T-helper 2 cell (primary cell): ENCODE measurements at regions not wholly inside any gene's neighbourhood (a gene's known extent, or its start where the extent isn't known, plus 50 kb on each side); places are given as distances from the start of the nearest gene placed in this dataset.
A peak's percentile ranks its signal among the peaks of the same experiment; 100 is the strongest.

ENCODE experiments used
- DNase-seq, 5 experiments: peaks; one replicate each; pipeline versions ENCODE4 v3.0.0 to v3.0.0-alpha.2; 2012 to 2022

DNA sequence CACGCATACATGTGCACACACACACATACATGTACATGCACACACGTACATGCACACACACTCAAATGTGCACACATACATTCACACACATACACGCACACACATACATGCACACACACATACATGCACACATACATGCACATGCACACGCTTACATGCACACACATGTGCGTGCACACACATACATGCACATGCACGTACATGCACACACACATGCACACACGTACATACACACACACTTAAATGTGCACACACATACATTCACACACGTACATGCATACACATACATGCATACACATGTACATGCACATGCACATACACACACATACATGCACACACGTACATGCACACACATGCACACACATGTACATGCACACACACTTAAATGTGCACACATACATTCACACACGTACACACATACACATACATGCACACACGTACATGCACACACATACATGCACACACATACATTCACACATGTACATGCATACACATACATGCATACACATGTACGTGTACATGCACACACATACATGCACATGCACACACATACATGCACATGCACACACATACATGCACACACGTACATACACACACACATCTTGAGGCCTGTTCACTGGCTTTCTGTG, 283.7 kb upstream of the ID2 start:
- no peak for DNase-seq

DNA sequence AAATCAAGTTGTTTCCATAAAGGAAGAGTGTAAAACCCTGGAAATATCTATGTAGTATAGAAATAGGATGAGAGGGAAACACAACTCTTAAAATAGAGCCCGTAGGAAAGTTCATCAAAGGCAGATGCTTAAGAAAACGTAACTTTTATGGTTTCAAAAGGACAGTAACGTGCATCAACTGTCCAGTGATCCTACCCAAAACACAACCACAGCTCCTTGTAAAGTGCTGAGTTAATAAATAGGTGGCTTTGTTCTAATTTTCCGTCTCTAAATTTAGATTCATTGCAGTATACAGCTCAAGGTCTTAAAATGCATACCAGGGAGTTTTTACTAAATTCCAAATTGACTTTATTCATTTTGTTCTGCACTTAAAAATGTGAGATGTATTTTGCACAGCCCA, 282.1 kb upstream of the ID2 start:
- DNase-seq = no peak

DNA sequence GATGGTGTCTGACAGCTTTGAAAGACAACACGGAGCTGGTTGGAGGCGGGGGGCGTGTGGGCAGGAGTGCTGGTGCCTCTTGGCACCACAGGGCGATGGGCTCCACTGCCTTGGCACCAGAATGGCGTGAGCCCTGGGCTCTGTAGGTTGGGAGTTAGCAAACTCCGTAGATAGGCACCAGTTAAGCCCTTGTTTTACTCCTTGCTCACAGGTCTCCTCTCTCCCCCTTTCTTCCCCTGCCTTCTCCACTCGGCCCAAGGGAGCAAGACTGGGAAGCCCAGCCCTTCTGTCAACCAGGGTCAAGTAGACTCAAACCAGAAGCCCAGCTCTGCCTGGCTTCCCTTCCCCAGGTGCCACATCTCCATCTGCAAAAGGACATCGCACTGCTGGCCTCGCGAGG, 281.7 kb upstream of the ID2 start:
- DNase-seq = no peak

DNA sequence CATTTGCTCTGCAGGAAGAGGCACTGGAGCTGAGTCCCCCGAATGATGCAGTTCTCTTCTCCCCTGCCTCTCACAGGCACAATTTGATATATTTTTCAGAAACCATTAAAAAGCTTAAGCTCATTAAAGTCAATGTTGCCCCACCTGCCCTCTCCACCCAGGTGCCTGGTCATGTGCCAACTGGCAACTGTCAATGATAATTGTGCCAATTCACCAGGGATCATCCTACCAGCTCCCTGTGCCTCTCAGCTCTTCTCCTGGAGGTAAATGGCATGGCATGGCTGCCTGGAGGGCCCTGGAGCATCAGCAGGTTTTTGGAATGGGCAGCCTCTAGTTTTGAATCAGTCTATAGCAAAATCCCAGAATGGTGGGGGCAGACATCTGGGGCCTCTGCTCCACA, 279.6 kb upstream of the ID2 start:
- DNase-seq = no peak

DNA sequence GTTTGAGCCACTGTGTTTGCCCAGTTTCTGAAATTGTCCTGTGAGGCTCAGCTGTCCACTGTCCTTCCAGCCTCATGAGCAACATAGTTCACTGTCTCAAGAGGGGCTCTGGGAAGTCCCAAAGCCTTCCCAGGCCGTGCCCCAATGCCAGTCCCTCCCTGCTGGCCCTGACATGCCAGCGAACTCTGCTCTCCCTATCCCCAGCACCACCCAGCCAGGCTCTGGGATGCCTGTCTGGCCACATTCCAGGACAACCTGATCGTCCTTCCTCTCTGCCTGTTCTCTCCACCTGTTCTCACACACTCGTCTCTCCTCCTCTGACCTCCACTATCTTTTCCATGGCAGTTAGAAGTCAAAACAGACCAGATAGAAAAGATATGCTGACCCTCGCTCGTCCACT, 278.0 kb upstream of the ID2 start:
- DNase-seq = no peak

DNA sequence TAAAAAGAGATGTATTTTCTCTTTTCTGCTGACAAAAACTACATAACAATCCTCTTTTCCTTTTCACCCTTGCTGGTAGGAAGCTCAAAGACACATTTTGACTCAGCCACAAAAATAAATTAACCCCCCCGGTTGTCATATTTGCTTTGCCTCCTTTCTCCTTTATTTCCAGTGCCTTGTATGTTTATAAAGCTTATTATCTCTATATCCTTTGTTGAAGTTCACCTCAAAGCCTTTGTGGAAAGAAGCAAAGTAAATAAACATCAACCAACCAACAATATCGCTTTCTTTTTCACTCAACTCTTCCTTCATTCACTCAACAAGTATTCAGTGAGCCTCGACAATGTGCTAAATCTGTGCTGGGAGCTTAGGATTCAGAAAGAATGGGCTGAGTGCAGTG, 276.5 kb upstream of the ID2 start:
- DNase-seq = no peak

DNA sequence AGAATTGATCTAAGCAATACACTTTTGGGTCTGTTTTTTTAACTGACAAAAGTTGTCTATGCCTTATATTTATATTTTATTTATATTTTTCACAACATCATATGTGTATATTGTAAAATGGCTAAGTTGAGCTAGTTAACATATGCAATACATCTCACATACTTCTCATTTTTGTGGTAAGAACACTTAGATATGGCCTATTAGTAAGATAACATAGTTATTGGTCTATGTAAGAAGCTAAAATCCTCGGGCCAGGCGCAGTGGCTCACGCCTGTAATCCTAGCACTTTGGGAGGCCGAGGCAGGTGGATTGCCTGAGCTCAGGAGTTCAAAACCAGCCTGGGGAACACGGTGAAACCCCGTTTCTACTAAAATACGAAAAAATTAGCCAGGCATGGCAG, 275.6 kb upstream of the ID2 start:
- no peak for DNase-seq

DNA sequence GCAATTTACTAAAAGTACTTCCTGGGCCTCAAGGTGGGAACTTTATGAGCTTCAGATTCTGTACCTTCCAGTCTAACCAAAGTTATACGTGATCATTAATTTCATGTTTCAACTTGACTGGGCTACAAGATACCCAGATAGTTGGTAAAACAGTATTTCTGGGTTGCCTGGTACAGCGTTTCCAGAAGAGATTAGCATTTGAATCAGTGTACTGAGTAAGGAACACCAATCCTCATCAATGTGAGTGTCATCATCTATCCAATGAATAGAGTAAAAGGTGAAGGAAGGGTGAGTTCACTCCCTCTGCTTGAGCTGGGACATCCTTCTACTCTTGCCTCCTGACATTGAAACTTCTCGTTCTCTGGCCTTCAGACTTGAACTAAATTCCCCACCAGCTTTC, 274.5 kb upstream of the ID2 start:
- DNase-seq = no peak

DNA sequence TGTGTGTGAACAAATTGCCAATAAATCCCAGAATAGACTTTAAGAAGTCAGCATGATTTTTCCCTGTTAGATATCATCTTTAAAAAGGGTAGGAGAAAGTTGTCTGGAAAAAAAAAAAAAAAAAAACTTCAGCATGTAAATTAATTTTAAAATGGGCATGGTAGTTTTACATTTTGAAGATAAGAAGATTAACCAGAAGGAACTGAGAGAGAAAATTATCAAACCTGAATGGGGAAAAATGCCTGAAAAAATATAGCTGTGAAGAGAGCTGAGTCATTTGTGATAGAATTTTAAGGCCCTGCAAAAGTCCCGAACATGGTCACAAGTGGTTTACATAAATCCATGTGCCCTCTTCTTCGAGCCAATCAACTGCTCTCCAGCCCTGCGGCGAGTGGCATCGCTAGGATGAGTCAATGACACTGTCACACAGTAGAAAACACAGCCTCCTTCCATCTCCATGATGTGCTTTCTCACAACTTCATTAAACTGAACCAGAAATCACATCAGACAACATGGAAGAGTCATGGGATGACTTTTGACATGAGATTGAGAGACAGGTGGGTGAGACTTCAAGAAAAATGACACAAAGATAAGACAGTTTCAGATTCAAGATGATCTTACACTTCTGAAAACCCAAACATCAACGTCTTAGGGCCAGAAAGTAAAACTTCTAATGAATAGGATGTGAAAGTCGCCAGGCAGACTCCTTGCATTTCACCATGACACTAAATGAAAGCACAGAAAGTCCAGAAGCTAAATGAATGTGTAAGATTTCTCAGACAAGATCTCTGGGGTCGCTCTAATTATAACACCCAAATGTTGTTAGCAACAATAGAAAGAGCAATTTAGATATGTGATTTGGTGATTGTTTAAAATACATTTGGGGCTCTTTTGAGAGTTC, 273.0 kb upstream of the ID2 start:
- DNase-seq = peak in 3 of 5 experiments; percentile 24 to 92 (median 65)

DNA sequence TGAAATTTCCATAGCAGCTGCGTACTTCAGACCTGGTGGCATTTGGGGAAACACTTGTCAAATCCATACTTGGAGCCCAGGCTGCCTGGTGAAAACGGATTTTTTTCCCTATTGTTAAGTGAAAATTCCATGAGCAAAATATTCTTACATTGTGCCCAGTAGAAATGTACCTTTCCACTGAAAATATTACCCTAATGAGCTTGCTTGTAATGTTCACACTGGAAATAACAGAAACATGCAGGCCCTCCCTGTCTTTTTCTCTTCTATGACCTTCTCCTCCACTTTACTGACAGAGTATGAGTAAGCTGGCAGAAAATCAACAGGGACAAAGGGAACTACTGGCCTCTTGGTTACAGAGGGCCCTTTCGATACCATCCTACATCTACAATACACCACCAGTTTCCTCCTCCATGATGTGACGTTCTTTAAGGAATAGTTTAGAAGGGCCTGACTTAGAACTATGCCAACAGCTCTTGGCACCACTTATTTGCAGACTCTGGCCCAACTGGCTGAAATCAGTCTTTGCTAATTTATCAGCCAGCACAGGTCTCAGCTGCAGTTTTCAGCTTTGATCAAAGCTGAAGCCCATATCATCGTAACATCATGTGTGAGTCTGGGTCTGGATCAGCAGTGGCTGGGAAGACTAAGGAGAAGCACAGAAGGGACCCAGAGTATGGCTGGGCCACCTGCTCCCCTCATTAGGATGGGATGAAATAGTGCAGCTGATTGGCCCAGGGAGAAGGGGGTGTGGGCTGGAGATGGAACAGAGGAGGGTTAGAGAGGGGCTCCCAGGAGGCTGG, 272.2 kb upstream of the ID2 start:
- DNase-seq = no peak

DNA sequence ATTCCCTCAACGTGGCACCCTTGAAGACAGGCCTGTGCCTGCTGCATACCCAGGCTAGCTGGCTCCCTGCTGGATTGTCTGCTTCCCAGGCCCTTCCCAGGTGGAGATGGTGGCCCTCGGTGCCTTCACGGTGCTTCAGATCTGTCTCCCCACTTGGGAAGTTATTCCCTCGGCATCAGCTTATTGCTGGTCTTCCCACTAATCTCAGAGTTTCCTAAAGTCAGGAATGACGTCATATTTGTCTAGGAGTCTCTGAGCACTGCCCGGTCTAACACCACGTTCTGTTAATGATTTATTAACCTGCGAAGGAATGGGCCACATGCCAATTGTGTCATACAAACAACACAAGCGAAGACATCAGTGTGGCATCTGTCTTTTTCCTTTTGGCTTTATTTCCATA, 269.8 kb upstream of the ID2 start:
- DNase-seq = no peak

DNA sequence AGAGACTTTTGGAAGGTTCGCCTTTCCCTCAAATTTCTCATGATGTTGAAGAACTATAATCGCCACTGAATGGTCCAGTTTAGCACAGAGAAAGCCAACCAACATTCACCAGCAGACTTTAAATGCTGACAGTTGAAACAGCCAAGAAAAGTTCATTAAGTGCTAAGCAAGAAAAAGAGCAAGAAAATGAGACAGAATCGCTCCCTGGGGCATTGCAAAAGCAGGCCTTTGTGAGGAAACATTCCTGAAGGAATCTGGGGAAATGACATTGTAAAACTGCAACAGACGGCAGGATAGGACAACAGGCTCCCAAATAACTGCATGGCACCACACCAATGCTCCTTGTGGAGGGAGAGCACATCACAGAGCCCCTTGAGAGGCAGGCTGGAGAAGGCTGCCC, 269.3 kb upstream of the ID2 start:
- DNase-seq = no peak

DNA sequence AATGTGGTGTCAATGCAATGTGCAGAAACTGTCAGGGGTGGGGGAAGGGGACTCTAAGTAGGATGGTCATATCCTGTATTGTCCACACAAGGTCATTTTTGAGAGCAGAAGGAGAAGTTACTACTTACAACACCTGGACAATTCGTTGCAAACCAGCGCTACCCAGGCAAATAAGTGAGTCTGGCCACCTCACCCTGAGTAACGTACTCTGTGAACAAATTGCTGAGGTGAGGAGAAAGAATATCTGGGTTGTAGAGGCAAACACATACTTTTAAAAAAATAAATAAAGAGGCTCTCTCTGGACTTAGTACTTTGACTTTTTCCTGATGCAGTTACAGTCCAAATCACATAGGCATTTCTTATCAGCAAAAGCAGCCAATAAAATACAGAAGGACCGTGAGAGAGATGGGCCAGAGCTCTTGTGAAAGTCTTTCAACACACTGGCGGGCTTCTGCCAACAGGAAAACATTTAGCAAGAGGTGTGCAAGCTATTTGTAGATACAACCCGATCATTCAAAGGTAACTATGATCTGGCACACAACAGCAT, 268.2 kb upstream of the ID2 start:
- no peak for DNase-seq

DNA sequence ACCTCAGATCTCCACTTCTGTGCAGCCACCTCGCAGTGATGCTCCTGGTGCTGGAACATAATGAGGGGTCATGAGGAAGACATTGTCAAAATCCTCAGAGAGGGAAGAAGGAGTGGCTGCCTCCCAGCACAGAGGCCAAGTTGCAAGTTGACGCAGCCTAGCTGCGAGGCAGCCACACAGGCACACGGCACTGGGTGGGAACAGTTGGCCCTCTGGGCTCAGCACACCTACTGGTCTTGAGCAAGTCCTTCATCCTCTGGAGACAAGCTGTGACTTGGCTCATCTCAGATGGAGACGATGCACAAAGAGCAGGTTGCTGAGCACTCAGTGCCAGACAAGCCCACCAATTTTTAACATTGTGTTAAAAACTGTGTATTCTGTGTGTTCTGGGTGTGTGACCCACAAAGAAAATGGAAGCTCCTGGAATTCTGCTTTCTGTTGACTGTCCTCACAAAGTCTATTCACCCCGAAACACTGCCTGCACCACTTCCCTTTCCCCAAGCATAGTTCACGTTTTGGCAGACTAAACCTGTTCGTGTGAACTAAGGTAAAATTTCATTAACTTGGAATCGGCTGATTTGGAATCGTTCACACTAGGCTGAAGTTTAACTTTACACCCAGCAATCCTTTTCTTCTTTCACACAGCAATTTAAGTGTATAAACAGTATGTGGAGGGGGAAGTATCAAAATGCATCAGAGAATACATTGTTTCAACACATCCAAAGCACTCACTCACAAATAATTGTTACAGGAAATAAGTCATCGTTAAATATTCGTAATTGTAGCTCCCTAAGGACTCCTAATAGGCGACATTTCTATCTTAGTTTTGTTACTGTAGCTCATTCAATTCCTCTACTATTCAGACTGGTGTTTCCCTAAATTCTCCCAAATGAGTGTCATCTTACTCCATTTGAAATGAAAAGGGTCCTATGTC, 266.6 kb upstream of the ID2 start:
- no peak for DNase-seq

DNA sequence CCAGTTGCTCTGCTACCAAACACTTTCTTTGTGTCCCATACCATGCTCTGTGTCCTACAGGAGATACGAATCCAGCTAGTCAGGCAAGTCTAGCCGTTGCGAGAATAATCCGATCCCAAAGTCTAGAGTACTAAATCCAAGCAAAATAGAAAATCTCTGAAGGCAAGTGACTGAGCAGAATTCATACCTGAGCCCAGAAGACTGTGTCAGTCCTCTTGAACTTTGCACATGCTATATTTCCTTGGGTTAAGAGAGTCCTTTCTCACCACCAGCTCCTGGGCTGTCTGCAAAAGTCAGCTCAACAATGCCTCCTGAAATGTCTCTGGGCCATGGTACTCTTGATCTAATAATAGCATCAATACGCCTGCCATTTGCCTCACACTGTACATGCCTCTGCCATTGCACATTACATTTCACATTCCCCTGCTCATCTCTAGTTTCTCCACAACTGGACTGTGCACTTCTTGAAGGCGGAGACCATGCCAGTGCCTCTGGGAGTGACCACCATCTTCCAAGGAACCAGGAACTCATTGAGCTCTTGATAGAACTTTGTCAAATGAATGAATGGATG, 265.8 kb upstream of the ID2 start:
- DNase-seq = no peak

DNA sequence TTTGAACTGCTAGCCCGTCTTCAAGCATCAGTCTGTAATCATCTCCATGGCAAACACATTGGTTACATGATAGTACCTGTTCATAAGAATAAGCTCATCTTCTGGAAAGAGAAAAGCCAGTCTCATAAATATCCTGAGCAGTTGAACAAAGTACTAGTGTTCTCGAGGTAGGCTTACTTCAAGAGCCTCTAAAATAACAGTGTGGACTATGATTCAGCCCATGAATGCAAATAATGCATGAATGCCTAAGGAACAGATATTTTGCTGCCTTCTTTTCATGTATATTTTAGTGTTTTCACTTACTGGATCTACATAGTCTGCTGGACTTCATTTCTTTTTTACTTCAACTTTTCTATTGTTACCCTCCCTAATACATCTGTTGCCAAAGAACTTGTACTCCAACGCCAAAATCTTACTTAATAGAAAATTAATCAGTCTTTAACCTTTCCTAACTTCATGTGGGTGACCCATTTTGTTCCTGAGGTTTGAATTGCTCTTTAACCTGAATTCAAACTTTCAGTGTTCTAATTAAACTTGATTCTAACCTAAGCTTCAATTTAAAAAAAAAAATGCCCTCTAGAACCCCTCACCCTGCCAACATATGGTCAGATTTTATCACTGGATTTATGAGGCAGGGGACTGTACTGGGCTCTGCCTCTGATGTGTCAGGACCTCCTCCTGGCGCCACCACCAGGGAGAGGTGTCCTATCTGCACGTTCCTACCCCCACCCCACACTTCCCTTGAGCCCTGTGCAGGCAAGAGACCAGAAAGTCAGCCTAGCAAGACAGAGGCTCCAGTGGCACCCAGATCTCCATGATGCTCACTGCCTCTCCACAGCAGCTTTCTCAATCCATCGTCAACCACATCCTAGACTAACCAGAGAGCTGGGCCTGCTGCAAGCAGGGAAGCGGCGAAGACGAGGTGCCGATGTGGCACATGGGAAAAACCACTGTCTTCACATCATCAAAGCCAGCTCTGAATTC, 264.7 kb upstream of the ID2 start:
- no peak for DNase-seq

DNA sequence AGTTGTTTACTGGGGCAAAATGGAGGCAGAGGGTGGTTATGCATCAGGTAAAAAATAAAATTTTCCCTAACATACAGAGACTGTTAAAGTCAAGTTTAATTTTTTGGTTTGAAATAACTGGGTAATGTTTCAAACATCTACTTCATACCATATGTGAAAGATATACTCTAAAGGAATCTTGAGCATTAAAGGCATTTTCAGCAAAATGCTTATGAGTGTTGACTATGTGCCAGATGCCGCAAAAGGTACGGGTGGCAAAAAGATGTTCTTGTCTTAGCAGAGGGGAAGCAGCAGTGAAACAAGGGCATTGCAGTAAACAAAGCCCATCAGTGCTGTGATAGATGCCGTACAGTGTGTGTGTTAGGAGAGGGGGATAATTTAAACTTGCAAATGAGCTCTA, 263.1 kb upstream of the ID2 start:
- no peak for DNase-seq

DNA sequence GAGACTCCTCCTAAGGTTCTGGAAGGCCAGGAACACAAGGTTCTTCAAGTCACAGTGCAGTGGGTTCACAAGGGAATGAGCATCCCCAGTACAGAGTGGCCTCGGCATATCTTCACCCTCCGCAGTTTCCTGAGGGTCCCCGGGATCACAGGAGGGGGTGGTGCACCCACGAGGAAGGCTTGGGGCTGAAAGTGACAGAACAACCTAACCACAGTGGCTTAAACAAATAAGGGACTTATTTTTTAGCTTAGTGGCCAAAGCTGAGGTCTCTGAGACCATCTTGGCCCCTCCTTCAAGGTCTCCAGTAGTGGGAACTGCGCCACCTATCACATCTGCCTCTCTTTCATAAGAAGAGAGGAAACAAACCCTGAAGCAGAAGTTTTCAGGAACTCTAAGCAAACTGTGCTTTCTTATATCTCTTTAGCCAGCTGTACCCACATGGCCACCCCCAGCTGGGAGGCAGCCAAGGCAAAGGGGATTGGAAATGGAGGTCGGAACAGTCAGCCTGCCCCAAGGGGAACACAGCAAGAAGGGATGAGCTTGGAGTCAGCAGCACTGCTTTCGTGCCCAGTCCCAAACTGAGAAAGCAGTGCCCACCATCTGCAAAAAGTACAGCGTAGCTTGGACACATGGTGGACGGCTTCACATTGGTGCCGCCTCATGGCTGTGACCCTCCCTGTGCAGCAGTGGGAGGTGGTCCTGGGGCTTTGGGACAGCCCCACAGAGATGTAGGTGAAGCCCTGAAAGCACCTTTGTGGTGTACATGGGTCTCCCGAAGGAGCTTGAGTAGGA, 260.0 kb upstream of the ID2 start:
- no peak for DNase-seq

DNA sequence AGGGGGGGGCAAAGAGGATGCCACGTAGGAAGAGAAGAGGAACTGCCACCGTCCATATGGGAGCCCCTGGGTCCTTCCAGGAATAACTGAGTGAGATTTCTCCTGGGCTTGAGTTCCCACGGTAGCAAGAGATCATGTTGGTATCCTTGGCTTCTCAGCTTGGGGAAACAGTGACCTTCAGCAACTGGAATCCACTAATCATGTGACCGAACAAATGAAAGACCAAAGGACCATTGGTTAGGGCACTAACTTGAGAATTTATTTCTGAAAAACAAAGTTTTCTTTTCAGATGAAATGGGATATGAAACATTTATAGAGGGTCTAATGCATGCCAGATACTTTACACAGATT, 259.4 kb upstream of the ID2 start:
- DNase-seq = no peak
